GM12874 (cell line): ENCODE measurements at regions not wholly inside any gene's neighbourhood (a gene's known extent, or its start where the extent isn't known, plus 50 kb on each side); places are given as distances from the start of the nearest gene placed in this dataset.

Experiments used
- CTCF ChIP-seq: IDR thresholded peaks from 2 replicates; pipeline ENCODE4 v1.5.1; 2011; ENCODE audit warnings: low read depth, mild to moderate bottlenecking, control low read depth, low read length, moderate library complexity; ENCODE audit not compliant: insufficient read depth

- TF ChIP-seq CTCF, result no peak
These were observed 614.9 kb upstream of the FZD8 start for GRCh38 chr10:36256948-36257356.

- TF ChIP-seq CTCF, result no peak
These were observed 614.1 kb upstream of the FZD8 start for GRCh38 chr10:36256166-36256565.

GRCh38 chr10:36254199-36254598, 612.1 kb upstream of the FZD8 start:
- no peak for TF ChIP-seq CTCF

- no peak for TF ChIP-seq CTCF
These were observed 611.6 kb upstream of the FZD8 start for GRCh38 chr10:36253731-36254130.

- TF ChIP-seq CTCF, result no peak
These were observed 609.0 kb upstream of the FZD8 start for GRCh38 chr10:36251068-36251467.

- no peak for TF ChIP-seq CTCF
These were observed 606.3 kb upstream of the FZD8 start for GRCh38 chr10:36248304-36248981.

GRCh38 chr10:36247478-36247877, 605.4 kb upstream of the FZD8 start:
- no peak for TF ChIP-seq CTCF

GRCh38 chr10:36236931-36237330, 594.8 kb upstream of the FZD8 start:
- TF ChIP-seq CTCF, result no peak
